ENCODE measurements at regions not wholly inside any gene's neighbourhood (a gene's known extent, or its start where the extent isn't known, plus 50 kb on each side); places are given as distances from the start of the nearest gene placed in this dataset.

- TF ChIP-seq CTCF (IDR thresholded peaks at IDR 0.05) (no peak), EZH2 (IDR thresholded peaks at IDR 0.05) (no peak), EZH2phosphoT487 (IDR thresholded peaks at IDR 0.05) (no peak)
Observed at GRCh38 chr6:74579794-74580193, 626.1 kb downstream of the COL12A1 start.
